SKM-1 treated with dmso at 0.1 percent for 144 hours (cell line): ENCODE measurements at regions not wholly inside any gene's neighbourhood (a gene's known extent, or its start where the extent isn't known, plus 50 kb on each side); places are given as distances from the start of the nearest gene placed in this dataset.

Experiments
- DNase-seq: peaks from one replicate; lab custom pipeline; 2025; ENCODE audit not compliant: unreplicated experiment; lab: John Stamatoyannopoulos, UW

DNA sequence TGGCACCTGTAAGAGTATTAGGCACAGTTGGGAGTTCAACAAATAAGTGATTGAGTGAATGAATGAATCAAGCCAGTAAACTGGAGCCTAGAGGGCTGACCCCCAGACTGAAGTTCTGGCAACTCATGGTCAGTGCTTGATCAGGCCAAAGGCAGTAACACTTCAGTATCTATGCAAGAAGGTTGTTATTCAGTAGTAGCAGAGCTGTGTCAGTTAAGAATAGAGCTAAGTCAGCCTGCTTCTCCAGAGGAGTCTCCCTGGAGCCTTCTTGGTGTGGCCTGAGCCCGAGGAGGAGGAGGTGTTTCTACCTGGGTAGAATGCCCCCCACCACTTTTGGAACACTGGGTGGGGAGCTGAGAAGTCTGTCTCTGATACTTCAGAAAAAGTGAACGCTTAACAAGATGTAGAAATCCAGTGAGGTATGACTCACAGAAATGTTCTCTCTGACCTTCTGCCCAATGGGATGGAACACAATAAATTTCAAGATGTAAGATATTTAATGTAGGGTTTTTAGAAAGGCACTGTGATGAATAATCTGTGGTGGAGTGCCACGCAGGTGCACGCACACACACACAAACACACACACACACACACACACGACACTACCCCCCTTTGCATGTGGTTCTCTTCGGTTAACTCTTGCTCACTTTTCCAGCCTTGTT lies 219.9 kb downstream of the HIPK3 start:
- no peak for DNase-seq

DNA sequence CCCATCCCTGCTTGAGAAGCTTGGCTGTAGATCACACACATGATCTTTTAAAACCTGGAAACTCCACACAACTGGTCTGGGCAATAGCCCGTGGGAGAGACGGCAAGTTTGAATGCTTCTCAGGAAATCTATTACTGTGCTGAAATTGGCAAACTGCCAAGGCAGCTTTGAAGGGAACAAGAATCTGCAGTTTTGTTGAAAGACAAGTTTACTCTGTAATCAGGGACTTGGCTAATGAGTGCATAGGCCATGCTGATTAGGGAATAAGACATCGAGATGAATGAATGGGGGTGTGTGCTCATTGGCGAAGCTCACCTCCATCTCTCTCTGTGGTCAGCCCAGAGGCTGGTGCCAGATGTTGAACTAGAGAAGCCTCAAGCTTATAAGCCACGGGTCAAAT lies 218.8 kb downstream of the HIPK3 start:
- DNase-seq: no peak

DNA sequence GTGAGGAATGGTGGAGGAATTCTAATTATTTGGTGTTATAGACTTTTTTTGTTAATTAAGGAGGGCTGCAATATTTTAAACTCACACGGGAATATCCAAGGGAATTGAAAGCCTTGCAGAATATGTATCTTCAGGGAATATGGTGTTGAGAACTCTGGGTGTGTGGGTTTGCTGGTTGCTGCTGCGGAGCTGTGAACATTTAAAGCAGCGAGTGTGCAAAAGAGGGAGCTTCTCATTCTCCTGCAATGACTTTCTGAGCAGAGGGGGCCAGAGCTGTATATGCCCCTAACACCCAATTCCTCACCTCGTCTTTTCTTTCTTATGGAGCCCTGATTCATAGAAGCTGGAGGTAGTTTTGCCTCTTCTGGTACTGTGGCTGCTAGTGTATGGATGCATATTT lies 217.7 kb downstream of the HIPK3 start:
- no peak for DNase-seq

DNA sequence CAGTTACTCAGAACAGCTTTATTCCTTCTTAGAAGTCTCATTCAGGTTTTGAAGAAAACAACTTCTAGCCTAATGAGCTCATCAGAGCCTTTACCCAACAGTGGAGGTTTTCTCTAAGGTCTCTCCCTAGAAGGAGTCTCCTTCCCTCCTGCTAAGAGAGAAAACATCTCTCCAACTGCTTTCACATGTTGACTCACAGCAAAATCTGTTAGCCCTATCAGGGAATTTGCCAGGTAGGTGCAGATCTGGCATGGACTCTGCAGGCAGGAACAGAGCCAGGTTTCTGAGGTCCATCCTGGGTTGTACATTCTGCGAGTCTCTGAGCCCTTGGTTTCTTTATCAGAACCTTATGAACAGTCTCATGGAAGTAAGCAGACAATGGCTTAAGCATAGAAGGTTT lies 214.4 kb downstream of the HIPK3 start:
- no peak for DNase-seq

DNA sequence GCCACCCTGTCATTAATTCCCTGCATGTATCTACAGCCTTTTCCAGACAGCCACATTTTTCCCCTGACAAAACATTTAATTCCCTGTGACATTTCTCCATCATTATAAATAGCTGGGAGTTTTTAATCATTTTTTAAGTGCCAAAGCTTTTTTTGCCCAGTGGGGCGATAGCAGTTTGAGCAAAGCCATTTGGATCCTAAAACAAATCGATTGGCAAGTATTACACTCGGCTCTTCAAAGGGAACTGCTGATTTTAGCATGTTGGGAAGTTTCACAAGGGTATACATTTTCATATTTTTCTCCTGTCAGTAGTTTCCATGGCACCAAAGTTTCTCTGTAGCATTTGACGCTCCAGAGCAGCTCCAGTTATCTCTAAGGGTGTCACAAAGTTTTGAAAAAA lies 210.8 kb downstream of the HIPK3 start:
- DNase-seq: no peak

DNA sequence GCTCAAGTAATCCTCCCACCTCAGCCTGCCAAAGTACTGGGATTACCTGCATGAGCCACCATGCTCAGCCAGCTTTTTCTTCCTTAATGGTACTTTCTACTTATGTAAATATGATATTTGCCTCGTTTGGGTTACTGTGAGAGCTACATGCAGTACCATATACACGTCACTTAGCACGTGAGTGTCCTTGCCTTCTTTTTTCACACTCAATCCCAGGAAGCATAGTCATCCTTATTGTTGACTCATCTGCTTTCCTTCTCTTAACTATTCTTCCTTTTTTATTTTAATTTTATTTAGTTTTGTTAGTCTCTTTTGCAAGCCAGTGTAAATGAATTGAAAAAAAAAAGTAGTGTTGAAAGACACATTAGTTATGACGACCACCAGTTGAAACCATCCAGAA lies 205.9 kb downstream of the HIPK3 start:
- DNase-seq: no peak

DNA sequence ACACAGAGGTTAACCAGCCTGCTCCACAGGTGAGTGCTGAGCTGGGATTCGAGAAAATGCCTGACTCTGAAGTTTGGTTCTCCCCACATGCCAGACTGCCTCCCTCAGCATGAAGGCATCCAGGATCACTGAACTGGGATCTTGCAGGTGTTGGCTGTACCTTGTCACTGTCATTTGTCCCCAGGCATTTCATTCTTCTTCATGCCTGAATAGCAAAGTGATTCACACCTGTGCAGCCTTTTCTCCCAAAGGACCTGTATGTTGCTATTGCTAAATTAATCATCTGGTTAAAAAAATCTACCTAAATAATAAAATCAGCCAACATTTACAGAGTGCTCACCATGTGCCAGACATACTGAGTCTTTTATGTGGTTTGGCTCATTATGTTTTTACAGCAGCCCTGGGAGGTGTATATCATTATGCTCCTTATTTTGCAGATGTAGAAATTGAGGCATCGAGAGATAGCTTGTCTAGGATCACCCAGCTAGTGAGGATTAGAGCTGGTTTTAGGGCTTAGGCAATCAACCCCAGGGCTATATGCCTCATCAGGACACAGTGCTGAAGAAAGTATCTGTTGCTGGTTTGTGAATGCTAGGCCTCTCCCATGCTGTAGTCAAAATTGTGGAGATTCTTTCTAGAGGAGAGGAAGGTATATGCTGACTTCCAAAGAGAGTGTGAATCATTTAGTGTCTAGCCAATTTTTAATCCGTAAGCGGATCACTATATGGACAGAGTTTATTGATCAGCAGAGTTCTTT lies 204.4 kb downstream of the HIPK3 start:
- DNase-seq: no peak

DNA sequence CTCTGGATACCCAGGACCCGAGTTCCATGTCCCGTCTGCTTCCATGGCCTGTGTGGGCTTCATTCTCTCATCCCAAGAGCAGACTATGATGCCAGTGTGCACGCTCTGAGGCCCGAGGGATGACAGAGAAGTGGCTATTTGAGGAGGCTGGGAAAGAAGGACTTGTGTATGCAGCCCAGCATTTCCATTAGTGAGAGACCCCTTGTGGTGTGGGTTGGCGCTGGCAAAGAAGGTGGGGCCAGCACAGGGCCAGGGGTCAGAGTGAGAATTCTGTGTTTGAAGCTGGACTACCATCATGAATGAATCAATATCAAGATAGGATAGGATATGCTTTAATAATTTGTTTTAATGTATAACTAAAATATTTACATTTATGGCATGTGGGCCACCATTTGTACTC lies 200.8 kb downstream of the HIPK3 start:
- DNase-seq: no peak

DNA sequence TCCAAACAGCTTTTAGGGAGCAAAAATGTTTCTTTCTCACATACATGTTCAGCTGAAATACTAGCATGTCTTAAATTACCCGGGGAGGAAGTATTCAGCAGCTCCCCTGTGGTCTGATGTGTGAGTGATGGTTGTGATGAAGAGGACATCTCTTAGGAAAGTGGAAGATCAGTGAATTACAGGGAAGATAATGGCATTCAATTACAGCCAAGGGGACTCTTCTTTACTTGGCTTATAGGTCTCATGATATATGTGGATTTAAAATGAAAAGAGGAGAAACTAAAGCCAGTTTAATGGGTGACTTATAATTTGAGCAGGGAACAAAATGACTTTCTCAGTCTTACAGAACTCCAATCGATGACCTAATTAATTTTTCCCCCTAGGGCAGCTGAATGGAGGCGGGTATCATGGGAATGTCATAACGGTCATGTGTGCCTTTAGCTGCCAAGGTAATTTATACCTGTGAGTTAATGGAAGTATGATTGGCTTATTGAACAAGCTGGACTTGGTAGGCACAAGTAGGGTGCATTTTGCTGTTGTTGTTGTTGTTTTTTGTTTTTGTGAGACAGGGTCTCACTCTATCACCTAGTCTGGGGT lies 198.8 kb downstream of the HIPK3 start:
- no peak for DNase-seq

DNA sequence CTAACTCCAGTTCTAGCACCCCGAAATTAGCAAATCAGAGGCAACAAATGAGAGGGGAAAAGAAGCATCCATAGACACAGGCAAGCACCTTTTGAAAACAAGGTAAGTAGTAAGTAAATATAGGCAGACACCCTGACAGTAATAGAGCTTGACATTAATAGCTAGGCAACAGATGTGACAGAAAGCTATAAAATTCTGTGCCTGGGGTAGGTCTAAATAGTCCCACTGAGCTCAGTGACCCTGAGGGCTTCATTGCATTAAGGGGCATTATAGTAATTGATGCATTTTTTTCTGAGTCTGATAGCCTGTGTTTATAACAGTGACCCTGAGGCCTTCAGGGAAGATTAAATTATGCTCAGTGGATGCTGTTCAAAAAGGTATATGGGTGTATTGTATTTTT lies 197.1 kb downstream of the HIPK3 start:
- no peak for DNase-seq

DNA sequence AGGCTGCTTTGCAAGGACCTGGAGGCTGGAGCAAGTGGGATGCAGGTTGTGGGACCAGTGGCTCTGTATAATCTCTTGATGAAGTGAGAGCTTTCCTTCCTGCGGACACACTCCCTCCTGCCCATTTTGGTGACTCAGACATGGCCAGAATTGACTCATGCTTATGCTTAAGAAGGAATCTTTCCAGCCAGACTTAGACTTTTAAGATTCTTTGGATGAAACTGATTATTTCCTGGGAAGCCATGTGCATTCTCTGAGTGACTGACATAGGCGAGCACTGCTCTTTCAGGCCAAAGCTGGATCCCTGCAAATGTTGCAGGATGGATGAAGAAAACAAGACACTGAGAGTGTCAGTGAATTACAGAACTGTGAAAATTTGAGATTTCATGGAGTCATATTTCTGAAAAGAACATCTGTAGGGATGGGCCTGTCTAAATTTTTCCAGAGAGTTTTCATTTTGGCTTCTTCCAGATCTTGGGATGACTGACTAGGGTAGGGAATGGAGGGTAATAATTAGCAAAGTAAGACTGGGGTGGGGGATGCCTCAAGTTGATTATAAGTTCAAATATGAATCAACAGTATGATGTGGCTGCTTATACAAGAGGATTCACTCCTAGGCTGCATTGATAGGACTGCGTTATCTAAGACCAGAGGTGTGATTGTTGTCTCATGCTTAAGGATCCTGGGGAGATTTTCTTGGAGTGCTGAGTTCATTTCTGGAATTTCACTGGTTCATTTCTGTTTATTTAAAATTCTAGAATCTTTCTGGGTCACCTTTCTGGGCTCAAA lies 195.8 kb downstream of the HIPK3 start:
- DNase-seq: no peak

DNA sequence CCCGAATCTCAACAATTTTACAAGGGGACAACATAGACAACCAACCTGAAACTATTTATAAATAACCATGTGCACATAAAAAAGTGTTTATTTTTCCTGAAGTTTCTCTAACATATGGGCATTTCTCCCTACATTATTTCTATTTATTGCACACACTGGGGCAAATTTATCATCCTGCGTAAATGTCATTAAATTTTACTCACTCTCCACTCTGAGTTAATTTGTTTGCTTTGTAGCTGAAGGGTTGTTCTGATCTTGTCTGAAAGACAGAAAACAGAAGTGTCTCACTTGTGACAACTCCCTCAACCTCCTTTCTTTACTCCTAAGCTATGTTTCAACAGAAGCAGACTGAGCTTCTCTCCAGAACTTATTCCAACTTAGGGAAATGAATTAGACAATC lies 194.2 kb downstream of the HIPK3 start:
- DNase-seq: no peak

DNA sequence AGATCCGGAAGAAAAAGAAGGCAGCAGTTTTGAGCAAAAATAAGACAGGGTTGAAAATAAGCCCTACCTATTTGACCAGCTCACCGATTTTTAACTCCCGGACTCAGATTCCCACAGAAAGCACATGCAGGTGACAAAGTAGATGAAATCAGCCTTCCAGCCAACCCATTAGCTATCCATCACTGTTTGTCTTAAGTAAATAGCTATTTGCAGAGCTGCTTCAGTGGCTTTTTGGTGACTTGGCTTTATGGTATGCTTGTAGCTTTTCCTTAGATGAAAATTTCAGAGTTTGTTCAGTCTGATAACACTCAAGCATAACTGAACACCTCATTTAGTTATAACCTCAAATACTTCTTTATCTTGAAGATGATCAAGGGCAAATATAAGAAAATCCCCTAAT lies 192.6 kb downstream of the HIPK3 start:
- no peak for DNase-seq

DNA sequence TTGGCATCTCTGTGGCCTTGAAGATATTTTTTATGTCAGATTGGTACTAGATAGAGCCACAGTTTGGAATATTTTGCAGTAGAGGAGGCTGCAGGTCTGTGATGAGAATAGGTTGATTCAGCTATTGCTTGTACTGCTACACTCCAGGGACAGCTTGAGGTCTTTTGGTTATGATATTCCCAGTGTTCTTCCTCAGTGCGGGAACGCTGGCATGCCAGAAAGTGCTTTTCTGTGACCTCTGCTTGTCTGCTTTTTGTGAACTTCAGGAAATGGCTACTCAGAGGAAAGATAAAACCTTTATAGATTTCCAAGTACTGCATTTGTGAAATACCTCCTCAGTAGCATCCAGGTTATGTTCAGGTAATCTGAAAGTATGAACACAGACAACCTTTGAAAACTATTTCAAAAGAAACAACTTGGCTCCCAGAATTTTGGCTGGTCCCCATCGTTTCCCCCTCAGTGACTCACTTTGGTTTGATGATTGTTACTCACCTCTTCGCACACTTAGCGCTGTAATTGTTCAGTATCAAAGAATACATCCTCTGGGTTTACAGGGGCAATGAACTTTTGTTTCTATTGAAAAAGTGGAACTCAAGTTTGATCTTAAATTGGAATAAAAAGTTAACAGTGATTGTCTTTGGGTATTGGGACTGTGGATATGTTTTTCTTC lies 191.4 kb downstream of the HIPK3 start:
- DNase-seq: no peak

DNA sequence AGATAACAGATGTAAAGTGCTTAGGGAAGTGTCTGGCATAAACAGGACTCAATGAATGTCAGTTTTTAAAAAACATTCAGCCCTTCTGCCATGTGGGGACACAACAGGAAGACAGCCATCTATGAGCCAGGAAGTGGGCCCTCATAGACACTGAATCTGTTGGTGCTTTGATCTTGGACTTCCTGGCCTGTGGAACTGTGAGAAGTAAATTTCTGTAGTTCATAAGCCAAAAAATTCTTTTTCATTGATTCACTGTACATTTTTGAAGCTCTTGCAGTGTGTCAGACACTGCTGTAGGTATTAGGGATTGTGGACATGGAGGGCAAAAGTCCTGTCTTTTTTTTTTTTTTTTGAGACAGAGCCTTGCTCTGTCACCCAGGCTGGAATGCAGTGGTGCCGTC lies 188.6 kb downstream of the HIPK3 start:
- no peak for DNase-seq

DNA sequence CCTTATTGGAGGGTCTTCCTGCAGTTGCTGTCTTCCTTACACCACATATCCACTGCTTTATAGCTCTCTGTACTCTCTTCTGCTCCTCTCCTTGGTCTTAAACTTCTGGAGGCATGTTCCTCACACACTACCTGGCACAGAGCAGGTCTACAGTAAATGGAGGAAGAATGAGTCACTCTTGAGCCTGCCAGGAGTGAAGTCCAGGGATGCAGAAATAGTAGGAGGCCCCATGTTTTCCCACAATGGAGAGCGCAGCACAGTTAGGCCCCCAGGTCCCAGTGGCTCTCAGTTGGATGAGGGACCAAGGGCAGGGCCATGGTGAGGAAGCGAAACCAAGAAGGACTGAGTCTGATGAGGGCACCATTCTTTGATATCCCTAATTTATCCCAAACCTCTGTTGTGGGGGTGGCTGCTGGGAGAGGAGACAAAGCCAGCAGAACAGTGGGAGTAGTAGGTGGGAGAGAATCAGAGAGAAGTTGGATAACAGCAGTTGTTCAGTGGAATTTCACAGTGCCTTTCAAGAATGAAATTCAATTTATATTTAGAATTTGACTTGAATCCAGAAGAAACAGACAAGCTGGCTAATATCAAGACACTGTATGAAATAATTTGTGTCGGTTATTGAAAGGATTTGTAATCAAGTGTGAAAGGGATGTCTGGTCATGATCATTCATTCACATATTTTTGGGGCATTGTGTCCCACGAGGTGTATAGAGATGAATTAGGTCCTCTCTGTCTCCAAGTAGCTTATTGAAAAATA lies 187.8 kb downstream of the HIPK3 start:
- DNase-seq: no peak

DNA sequence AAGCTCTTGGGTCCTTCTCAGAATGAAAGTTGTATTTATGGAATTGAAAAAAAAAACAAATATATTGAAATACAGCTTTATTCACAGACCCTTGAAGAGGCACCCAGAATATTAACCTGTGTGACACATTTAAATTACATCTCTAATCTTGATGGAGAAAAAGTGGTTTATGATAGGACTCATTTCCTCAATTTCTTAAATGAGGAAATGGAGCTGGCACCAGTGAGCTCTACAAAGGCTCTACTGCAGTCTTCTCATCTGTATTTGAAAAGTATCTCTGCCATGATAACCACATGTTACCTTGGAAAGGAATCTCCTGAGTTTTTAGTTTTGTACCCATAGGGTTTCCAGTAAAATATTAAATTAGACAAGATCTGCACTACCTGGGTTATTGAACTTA lies 186.5 kb downstream of the HIPK3 start:
- no peak for DNase-seq

DNA sequence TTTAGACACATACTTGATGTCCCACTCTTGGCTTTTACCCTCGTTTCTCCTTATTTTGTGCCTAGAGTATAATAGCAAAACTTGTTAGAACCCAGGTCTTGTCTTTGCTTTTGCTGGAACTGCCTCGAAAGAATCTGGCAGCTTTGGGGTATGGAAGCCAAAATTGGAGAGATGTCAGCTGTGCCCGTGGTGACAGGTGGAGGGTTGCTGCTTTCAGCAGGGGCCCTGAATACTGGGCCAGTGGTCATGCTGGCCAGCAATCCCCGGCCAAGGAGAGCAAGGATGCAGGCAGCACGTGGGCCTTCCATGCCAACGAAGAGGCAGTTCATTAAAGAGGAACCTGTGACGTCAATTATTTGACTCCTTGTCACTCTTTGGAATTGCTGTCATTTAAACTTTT lies 181.1 kb downstream of the HIPK3 start:
- DNase-seq: no peak

DNA sequence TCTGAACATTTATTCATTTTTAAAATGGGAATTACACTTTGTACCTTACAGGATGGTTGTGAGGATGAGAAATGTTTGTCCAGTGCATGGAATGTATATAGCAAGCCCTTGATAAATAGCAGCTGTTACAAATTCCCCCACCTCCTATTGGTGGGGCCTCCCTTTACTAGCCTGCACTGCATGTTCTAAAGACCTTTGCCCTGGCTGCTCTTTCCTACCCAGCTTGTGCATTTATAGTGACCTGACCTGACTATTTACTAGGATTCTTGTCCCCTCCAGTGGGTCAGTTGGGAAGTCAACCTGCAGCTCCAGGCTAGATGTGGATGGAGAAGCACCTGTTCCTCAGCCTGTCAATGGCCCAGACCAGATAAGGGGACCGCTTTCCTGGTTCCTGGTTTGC lies 180.3 kb downstream of the HIPK3 start:
- no peak for DNase-seq

DNA sequence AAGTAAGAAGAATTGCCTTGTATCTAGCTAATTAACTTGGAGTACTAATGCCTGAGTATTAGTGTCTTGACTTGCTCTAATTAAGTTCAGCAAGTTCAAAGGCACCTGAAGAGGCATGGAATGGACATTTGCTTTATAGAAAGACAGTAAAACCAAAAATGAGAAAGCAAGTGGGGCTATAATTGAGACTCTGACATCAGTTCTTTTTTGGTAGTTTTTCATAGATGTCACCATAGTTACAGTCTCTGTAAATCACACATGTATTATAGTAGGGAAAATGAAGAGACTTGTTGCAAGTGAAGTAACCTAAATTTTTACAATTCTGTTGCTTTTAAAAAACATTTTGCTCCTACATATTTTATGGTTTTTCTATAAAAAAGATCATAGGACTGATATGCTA lies 178.0 kb downstream of the HIPK3 start:
- DNase-seq: no peak

DNA sequence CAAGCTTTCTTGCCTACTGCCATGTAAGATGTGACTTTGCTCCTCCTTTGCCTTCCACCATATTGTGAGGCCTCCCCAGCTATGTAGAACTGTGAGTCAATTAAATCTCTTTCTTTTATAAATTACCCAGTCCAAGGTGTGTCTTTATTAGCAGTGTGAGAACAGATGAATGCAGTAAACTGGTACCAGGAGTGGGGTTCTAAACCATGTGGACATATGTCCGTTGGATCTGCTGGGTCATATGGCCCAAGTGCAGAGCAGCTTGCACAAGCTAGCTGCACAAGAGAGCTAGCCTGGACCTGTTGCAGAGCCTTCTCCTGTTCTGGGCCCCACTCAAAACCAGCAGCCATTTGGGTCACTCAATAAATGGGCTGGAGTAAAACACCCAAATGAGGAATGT lies 177.1 kb downstream of the HIPK3 start:
- DNase-seq: no peak
